PC-9 (cell line): ENCODE measurements at regions not wholly inside any gene's neighbourhood (a gene's known extent, or its start where the extent isn't known, plus 50 kb on each side); places are given as distances from the start of the nearest gene placed in this dataset.
"Not testable (repeated sequence)": the region's sequence is repeated elsewhere in the genome, so short reads cannot be mapped to it uniquely, and the experiment has no call there.

Source experiments
- BruUV-seq: library from RNA; stranded (reverse); fragments of 400-500 nt; replicated peaks from 2 replicates; lab custom pipeline; 2021; lab: Mats Ljungman, UMichigan
- CTCF ChIA-PET: fragments of 300-600 bp; sonication (Branson Sonifier 250); formaldehyde crosslinking; loops from one replicate; lab custom pipeline; 2022; ENCODE audit warnings: antibody characterized with exemption; lab: Charles Lee
- POLR2A ChIA-PET: fragments of 300-600 bp; sonication (Branson Sonifier 250); formaldehyde crosslinking; loops from one replicate; lab custom pipeline; 2022; ENCODE audit warnings: antibody characterized with exemption; ENCODE audit not compliant: unreplicated experiment; lab: Charles Lee
- DNase-seq, 2 experiments: peaks; one replicate each; pipeline versions ENCODE4 v3.0.0 to v3.0.0-alpha.2; 2015 to 2022; ENCODE audit warnings: mixed read lengths in 1 of 2
- H2AFZ ChIP-seq: fragments of 200-600 bp; sonication (generic); 2 replicates; pipeline ENCODE4 v1.8.1; 2017; ENCODE audit warnings: antibody characterized with exemption
- H3F3A ChIP-seq: fragments of 200-600 bp; sonication (generic); 2 replicates; pipeline ENCODE4 v1.8.1; 2017; ENCODE audit warnings: antibody characterized with exemption, mild to moderate bottlenecking, low read depth; ENCODE audit not compliant: insufficient read depth
- H3K27ac ChIP-seq: fragments of 200-600 bp; sonication (generic); 2 replicates; pipeline ENCODE4 v1.6.1; 2016; ENCODE audit warnings: mixed run types
- H3K27me3 ChIP-seq: fragments of 200-600 bp; sonication (generic); 2 replicates; pipeline ENCODE4 v1.6.1; 2016; ENCODE audit warnings: low read depth, mixed run types; ENCODE audit not compliant: insufficient read depth
- H3K36me3 ChIP-seq: fragments of 200-600 bp; sonication (generic); 2 replicates; pipeline ENCODE4 v1.6.1; 2016; ENCODE audit warnings: low read depth, mixed run types
- H3K4me1 ChIP-seq: fragments of 200-600 bp; sonication (generic); replicated peaks from 2 replicates; pipeline ENCODE4 v1.6.1; 2016; ENCODE audit warnings: mixed run types; ENCODE audit not compliant: insufficient read depth
- H3K4me2 ChIP-seq: fragments of 200-600 bp; sonication (generic); 2 replicates; pipeline ENCODE4 v1.6.1; 2017; ENCODE audit warnings: mixed run types
- H3K4me3 ChIP-seq: fragments of 200-600 bp; sonication (generic); 2 replicates; pipeline ENCODE4 v1.6.1; 2016; ENCODE audit warnings: mixed run types
- H3K79me2 ChIP-seq: fragments of 200-600 bp; sonication (generic); 2 replicates; pipeline ENCODE4 v1.6.1; 2017; ENCODE audit warnings: low read depth, mixed run types
- H3K9me2 ChIP-seq: fragments of 200-600 bp; sonication (generic); 2 replicates; pipeline ENCODE4 v1.8.1; 2017; ENCODE audit warnings: mild to moderate bottlenecking; ENCODE audit not compliant: insufficient read depth
- H3K9me3 ChIP-seq: fragments of 200-600 bp; sonication (generic); 2 replicates; pipeline ENCODE4 v1.8.1; 2016; ENCODE audit warnings: low read depth; ENCODE audit not compliant: insufficient read depth
- H4K20me1 ChIP-seq: fragments of 200-600 bp; sonication (generic); 2 replicates; pipeline ENCODE4 v1.8.1; 2017; ENCODE audit not compliant: insufficient read depth
- EZH2 ChIP-seq: fragments of 200-600 bp; sonication (generic); IDR thresholded peaks from 2 replicates; pipeline ENCODE4 v1.8.0; 2017; ENCODE audit warnings: antibody characterized with exemption, low read depth
- intact Hi-C: fragments of 100-400 bp; cut with micrococcal nuclease; formaldehyde crosslinking; loops from one replicate; pipeline ENCODE4 v1.10.0; 2022; ENCODE audit not compliant: unreplicated experiment
- TF ChIP-seq, protein P1 (sequence below): fragments of 200-600 bp; sonication (generic); conservative IDR thresholded peaks from 2 replicates; pipeline ENCODE4 v1.6.1; 2017; ENCODE audit warnings: mixed run types, antibody characterized with exemption, mild to moderate bottlenecking, moderate library complexity

DNA sequence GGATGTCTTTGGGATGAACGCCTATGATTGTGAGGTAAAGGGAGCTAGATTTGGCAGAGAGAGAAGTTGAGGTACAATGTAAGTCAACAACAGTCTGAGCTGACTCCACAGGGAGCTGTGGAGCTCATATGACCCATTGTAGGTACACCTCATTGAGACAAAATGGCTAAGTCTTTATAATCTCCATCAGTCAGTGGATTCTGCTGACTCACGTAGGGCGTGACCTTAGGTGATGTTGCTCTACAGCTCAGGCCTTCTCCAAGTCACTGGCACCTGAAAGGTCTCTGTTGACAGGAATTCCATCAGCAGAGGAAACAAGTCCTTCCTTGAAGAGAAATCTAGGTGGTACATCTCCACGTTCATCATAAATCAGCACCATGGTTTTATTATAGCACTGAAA, 118.2 kb upstream of the PRR16 start:
- no peak for DNase-seq
- no peaks in the 10 kb centered on the region for H3K9me3 ChIP-seq
- H3K36me3 ChIP-seq: no peaks in the 10 kb centered on the region
- H4K20me1 ChIP-seq: no peaks in the 10 kb centered on the region
- H2AFZ ChIP-seq: no peak overlapping the region
- no peaks in the 10 kb centered on the region for H3K4me1 ChIP-seq
- H3K27me3 ChIP-seq: no peaks in the 10 kb centered on the region
- ChIA-PET CTCF (no interaction called here), POLR2A (interaction anchor here (0.6 to 0.7 kb wide), 2 partner anchors 8 to 1201 kb away, joined by 4 to 7 read pairs; no protein-coding TSS in a partner anchor)
- no peaks in the 10 kb centered on the region for H3F3A ChIP-seq
- H3K9me2 ChIP-seq: no peaks in the 10 kb centered on the region
- no peak overlapping the region for H3K27ac ChIP-seq
- H3K4me3 ChIP-seq: no peak overlapping the region
- BruUV-seq: no TSS peak
- intact Hi-C loops: no loop called here
- TF ChIP-seq, protein P1, sequence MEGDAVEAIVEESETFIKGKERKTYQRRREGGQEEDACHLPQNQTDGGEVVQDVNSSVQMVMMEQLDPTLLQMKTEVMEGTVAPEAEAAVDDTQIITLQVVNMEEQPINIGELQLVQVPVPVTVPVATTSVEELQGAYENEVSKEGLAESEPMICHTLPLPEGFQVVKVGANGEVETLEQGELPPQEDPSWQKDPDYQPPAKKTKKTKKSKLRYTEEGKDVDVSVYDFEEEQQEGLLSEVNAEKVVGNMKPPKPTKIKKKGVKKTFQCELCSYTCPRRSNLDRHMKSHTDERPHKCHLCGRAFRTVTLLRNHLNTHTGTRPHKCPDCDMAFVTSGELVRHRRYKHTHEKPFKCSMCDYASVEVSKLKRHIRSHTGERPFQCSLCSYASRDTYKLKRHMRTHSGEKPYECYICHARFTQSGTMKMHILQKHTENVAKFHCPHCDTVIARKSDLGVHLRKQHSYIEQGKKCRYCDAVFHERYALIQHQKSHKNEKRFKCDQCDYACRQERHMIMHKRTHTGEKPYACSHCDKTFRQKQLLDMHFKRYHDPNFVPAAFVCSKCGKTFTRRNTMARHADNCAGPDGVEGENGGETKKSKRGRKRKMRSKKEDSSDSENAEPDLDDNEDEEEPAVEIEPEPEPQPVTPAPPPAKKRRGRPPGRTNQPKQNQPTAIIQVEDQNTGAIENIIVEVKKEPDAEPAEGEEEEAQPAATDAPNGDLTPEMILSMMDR: no peak
- no peak for TF ChIP-seq EZH2
- H3K79me2 ChIP-seq: no peaks in the 10 kb centered on the region
- H3K4me2 ChIP-seq: no peak overlapping the region

DNA sequence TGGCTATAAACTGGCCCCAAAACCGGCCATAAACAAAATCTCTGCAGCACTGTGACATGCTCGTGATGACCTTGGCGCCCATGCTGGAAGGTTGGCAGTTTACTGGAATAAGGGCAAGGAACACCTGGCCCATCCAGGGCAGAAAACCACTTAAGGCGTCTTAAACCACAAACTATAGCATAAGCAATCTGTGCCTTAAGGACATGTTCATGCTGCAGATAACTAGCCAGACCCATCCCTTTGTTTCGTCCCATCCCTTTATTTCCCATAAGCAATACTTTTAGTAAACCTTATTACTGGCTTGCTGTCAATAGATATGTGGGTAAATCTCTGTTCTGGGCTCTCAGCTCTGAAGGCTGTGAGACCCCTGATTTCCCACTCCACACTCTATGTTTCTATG, 113.0 kb upstream of the PRR16 start:
- H3K4me3 ChIP-seq, H3K27ac ChIP-seq, intact Hi-C loops, H3K27me3 ChIP-seq, H4K20me1 ChIP-seq, CTCF ChIA-PET, H3K4me2 ChIP-seq, H3K4me1 ChIP-seq, BruUV-seq, H3K79me2 ChIP-seq, H2AFZ ChIP-seq, DNase-seq, H3K9me3 ChIP-seq, H3K36me3 ChIP-seq, H3F3A ChIP-seq, H3K9me2 ChIP-seq, POLR2A ChIA-PET: not testable (repeated sequence)

DNA sequence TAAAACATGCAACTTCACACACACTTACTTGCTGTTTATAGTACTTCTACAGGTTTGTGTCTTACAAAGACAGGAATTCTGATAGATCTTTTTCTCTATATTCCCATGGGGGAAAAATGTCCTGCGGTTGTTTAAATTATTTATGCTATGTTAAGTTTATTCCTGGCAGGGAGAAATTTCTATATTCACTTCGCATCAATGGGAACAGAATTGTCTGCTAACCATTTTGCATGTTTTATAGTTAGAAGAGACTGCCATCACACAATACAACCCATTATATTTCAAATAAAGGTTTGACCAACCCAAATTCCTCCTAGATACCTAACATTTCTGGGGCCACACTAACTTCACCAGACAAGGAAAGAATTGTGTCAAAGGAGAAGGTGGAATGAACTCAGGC, 110.0 kb upstream of the PRR16 start:
- no peak for DNase-seq
- ChIA-PET CTCF (no interaction called here), POLR2A (interaction anchor here (0.6 kb wide), 1 partner anchor 8 kb away, joined by 4 read pairs; no protein-coding TSS in a partner anchor)
- BruUV-seq: no TSS peak
- intact Hi-C loops: no loop called here
- Histone ChIP-seq H3K27me3 (no peaks in the 10 kb centered on the region), H3K4me2 (no peak overlapping the region), H4K20me1 (no peaks in the 10 kb centered on the region), H3K4me1 (no peaks in the 10 kb centered on the region), H3K4me3 (no peak overlapping the region), H3K9me3 (no peaks in the 10 kb centered on the region; the same call in 1 of the 2 replicates), H2AFZ (no peak overlapping the region), H3K27ac (no peak overlapping the region), H3K79me2 (no peaks in the 10 kb centered on the region), H3K9me2 (no peaks in the 10 kb centered on the region), H3K36me3 (no peaks in the 10 kb centered on the region), H3F3A (no peaks in the 10 kb centered on the region; the same call in 1 of the 2 replicates)
- no peak for TF ChIP-seq EZH2
- TF ChIP-seq, protein P1: no peak

DNA sequence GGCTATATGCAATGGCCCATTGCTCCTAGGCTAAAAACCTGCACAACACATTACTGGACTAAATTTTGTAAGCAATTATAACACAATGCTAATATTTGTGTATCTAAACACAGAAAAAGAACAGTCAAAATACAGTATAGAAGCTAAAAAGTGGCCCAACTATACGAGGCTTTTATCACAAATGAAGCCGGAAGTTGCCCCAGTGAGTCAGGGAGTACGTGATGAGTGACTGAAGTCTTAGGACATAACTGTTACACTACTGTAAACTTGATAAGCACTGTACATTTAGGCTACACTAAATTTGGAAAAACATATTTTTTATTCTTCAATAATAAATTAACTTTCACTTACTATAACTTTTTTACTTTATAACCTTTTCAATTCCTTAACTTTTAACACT, 105.2 kb upstream of the PRR16 start:
- DNase-seq: no peak
- H3K4me1 ChIP-seq: no peaks in the 10 kb centered on the region

More for the DNA sequence above, 105.2 kb upstream of the PRR16 start:
- Histone ChIP-seq H3K4me2 (no peak overlapping the region), H3K27me3 (no peaks in the 10 kb centered on the region), H3K79me2 (no peaks in the 10 kb centered on the region), H3K9me2 (no peaks in the 10 kb centered on the region), H2AFZ (no peak overlapping the region), H3K4me3 (no peak overlapping the region), H3F3A (no peaks in the 10 kb centered on the region; the same call in 1 of the 2 replicates), H3K36me3 (no peaks in the 10 kb centered on the region), H4K20me1 (no peaks in the 10 kb centered on the region), H3K9me3 (no peaks in the 10 kb centered on the region), H3K27ac (no peak overlapping the region)
- ChIA-PET POLR2A (no interaction called here), CTCF (no interaction called here)
- TF ChIP-seq EZH2: no peak
- TF ChIP-seq, protein P1: no peak
- no TSS peak for BruUV-seq
- intact Hi-C loops: no loop called here
